Liver (tissue), 8 donors: ENCODE measurements at regions not wholly inside any gene's neighbourhood (a gene's known extent, or its start where the extent isn't known, plus 50 kb on each side); places are given as distances from the start of the nearest gene placed in this dataset.

Source experiments
- DNase-seq: peaks from one replicate; pipeline ENCODE4 v3.0.0-alpha.2; 2017; ENCODE audit warnings: low spot score
- H3K27ac ChIP-seq, 2 donors: one replicate each; pipeline ENCODE4 v1.7.0; 2013; ENCODE audit warnings: inconsistent platforms in 2 of 2, low read length in 2 of 2, control low read depth in 1 of 2, low read depth in 1 of 2, mild to moderate bottlenecking in 1 of 2
- H3K27me3 ChIP-seq, 4 donors: one replicate each; pipeline versions ENCODE4 v1.6.1 to v1.7.0; 2013; ENCODE audit warnings: low read length in 3 of 4, inconsistent platforms in 1 of 4, mild to moderate bottlenecking in 1 of 4, moderate library complexity in 1 of 4; ENCODE audit not compliant: control insufficient read depth in 4 of 4, insufficient read depth in 4 of 4
- H3K36me3 ChIP-seq, 4 donors: one replicate each; pipeline versions ENCODE4 v1.6.1 to v1.7.0; 2013; ENCODE audit warnings: low read length in 3 of 4, mild to moderate bottlenecking in 3 of 4, low read depth in 1 of 4, moderate library complexity in 1 of 4; ENCODE audit not compliant: control insufficient read depth in 4 of 4, insufficient read depth in 3 of 4
- H3K4me1 ChIP-seq, 4 donors: one replicate each; pipeline versions ENCODE4 v1.6.1 to v1.7.0; 2013; ENCODE audit warnings: low read length in 3 of 4, mild to moderate bottlenecking in 3 of 4, moderate library complexity in 1 of 4; ENCODE audit not compliant: control insufficient read depth in 4 of 4, insufficient read depth in 4 of 4
- H3K4me3 ChIP-seq, 3 donors: one replicate each; pipeline versions ENCODE4 v1.6.1 to v1.7.0; 2013; ENCODE audit warnings: low read length in 3 of 3, control low read depth in 1 of 3, low read depth in 1 of 3, mild to moderate bottlenecking in 1 of 3
- H3K9ac ChIP-seq, 2 donors: one replicate each; pipeline ENCODE4 v1.7.0; 2013; ENCODE audit warnings: low read length in 2 of 2, mild to moderate bottlenecking in 2 of 2, moderate library complexity in 2 of 2, control low read depth in 1 of 2, low read depth in 1 of 2
- H3K9me3 ChIP-seq, 4 donors: one replicate each; pipeline versions ENCODE4 v1.6.1 to v1.7.0; 2013; ENCODE audit warnings: low read length in 3 of 4; ENCODE audit not compliant: control insufficient read depth in 4 of 4
- ATF3 ChIP-seq: IDR thresholded peaks from 2 replicates; pipeline ENCODE4 v1.6.1; 2016; ENCODE audit warnings: antibody characterized with exemption
- CTCF ChIP-seq: fragments of 150-350 bp; IDR thresholded peaks from 2 replicates; pipeline ENCODE4 v1.5.1; 2017; ENCODE audit warnings: improper control_type of control experiment, low read depth, low read length; ENCODE audit not compliant: missing input control
- EGR1 ChIP-seq, 2 donors: IDR thresholded peaks; 2 replicates each; pipeline ENCODE4 v1.6.1; 2016 to 2018; ENCODE audit warnings: antibody characterized with exemption in 2 of 2, low read depth in 2 of 2
- FOXA1 ChIP-seq: IDR thresholded peaks from 2 replicates; pipeline ENCODE4 v1.6.1; 2016; ENCODE audit warnings: antibody characterized with exemption
- FOXA2 ChIP-seq: IDR thresholded peaks from 2 replicates; pipeline ENCODE4 v1.6.1; 2016; ENCODE audit warnings: antibody characterized with exemption
- GABPA ChIP-seq, 2 donors: IDR thresholded peaks in 1 of 2; conservative IDR thresholded peaks in 1 of 2; 2 replicates each; pipeline ENCODE4 v1.6.1; 2016; ENCODE audit warnings: antibody characterized with exemption in 2 of 2, mild to moderate bottlenecking in 1 of 2, moderate library complexity in 1 of 2
- HNF4A ChIP-seq, 2 donors: conservative IDR thresholded peaks; 2 replicates each; pipeline ENCODE4 v1.6.1; 2016; ENCODE audit warnings: antibody characterized with exemption in 2 of 2, mild to moderate bottlenecking in 2 of 2
- HNF4G ChIP-seq: IDR thresholded peaks from 2 replicates; pipeline ENCODE4 v1.6.1; 2016; ENCODE audit warnings: antibody characterized with exemption
- JUND ChIP-seq, 2 donors: IDR thresholded peaks; 2 replicates each; pipeline ENCODE4 v1.6.1; 2016; ENCODE audit warnings: antibody characterized with exemption in 2 of 2
- MAX ChIP-seq: IDR thresholded peaks from 2 replicates; pipeline ENCODE4 v1.6.1; 2016; ENCODE audit warnings: antibody characterized with exemption
- NR2F2 ChIP-seq: IDR thresholded peaks from 2 replicates; pipeline ENCODE4 v1.6.1; 2016; ENCODE audit warnings: antibody characterized with exemption
- RAD21 ChIP-seq, 2 donors: IDR thresholded peaks; 2 replicates each; pipeline ENCODE4 v1.6.1; 2016; ENCODE audit warnings: antibody characterized with exemption in 2 of 2, mild to moderate bottlenecking in 2 of 2
- REST ChIP-seq: IDR thresholded peaks from 2 replicates; pipeline ENCODE4 v1.6.1; 2016; ENCODE audit warnings: antibody characterized with exemption, mild to moderate bottlenecking
- RXRA ChIP-seq, 2 donors: IDR thresholded peaks; 2 replicates each; pipeline ENCODE4 v1.6.1; 2017 to 2018; ENCODE audit warnings: antibody characterized with exemption in 2 of 2, mild to moderate bottlenecking in 1 of 2
- SP1 ChIP-seq: IDR thresholded peaks from 2 replicates; pipeline ENCODE4 v1.6.1; 2018; ENCODE audit warnings: antibody characterized with exemption, mild to moderate bottlenecking
- TAF1 ChIP-seq: conservative IDR thresholded peaks from 2 replicates; pipeline ENCODE4 v1.6.1; 2016; ENCODE audit warnings: antibody characterized with exemption, mild to moderate bottlenecking
- YY1 ChIP-seq: IDR thresholded peaks from 2 replicates; pipeline ENCODE4 v1.6.1; 2016; ENCODE audit warnings: antibody characterized with exemption, mild to moderate bottlenecking
- ZBTB33 ChIP-seq: IDR thresholded peaks from 2 replicates; pipeline ENCODE4 v1.6.1; 2016; ENCODE audit warnings: antibody characterized with exemption
- WGBS: extraction: QIAGEN DNeasy Blood & Tissue Kit; methylation state at CpG from one replicate; pipeline ENCODE4 v1.1.7; 2013; 5-methylcytosine and 5-hydroxymethylcytosine counted together
- donor health status: healthy.
- donor health status: healthy.
- donor health status: healthy.
- donor health status: healthy.
- donor health status: healthy.

GRCh38 chr6:149221774-149222070, 95.8 kb upstream of the TAB2 start:
- Histone ChIP-seq H3K9ac (no peak overlapping the region), H3K9me3 (no peaks in the 10 kb centered on the region), H3K27me3 (no peaks in the 10 kb centered on the region), H3K27ac (no peak overlapping the region), H3K4me1 (peaks cover 0 to 35% (median 26%) of the 10 kb centered on the region in 4 donors), H3K36me3 (no peaks in the 10 kb centered on the region), H3K4me3 (no peak overlapping the region)
- TF ChIP-seq FOXA1 (no peak), SP1 (no peak), CTCF (no peak), YY1 (no peak), JUND (IDR thresholded peaks at IDR 0.05) (no peak), TAF1 (no peak), REST (no peak), ATF3 (no peak), RAD21 (IDR thresholded peaks at IDR 0.05) (no peak), MAX (no peak), RXRA (IDR thresholded peaks at IDR 0.05) (no peak), HNF4A (conservative IDR thresholded peaks at IDR 0.05) (no peak), HNF4G (no peak), ZBTB33 (no peak), EGR1 (IDR thresholded peaks at IDR 0.05; ENCODE audit: low read depth in 2 of 2) (no peak), NR2F2 (no peak), GABPA (IDR thresholded peaks at IDR 0.05 in 1 of 2, conservative IDR thresholded peaks at IDR 0.05 in 1 of 2) (no peak), FOXA2 (no peak)
- WGBS, result 97% methylated on average over 4 of the region's 4 CpGs
- DNase-seq, result no peak
